Activated CD8-positive, alpha-beta T cell treated with anti-CD3 and anti-CD28 coated beads for 36 hours (primary cell): ENCODE measurements at regions not wholly inside any gene's neighbourhood (a gene's known extent, or its start where the extent isn't known, plus 50 kb on each side); places are given as distances from the start of the nearest gene placed in this dataset.

Source experiments
- ATAC-seq: fragments of 200-7000 bp; cut with Tn5 transposase; one replicate; pipeline ENCODE4 v1.10.0; 2021; ENCODE audit warnings: mild to moderate bottlenecking, moderate library complexity
- CTCF ChIA-PET: fragments of 350-600 bp; sonication (Branson Sonifier 250); formaldehyde crosslinking; loops from one replicate; lab custom pipeline; 2021; ENCODE audit warnings: antibody characterized with exemption; lab: Charles Lee
- POLR2A ChIA-PET: fragments of 350-600 bp; sonication (Branson Sonifier 250); formaldehyde crosslinking; loops from one replicate; lab custom pipeline; 2021; ENCODE audit warnings: antibody characterized with exemption; lab: Charles Lee
- DNase-seq: peaks from one replicate; pipeline ENCODE4 v3.0.0-alpha.2; 2020
- H3K27ac Mint-ChIP-seq: one replicate; pipeline ENCODE4 v1.8.0; 2021; ENCODE audit warnings: mild to moderate bottlenecking, mixed read lengths
- H3K27me3 Mint-ChIP-seq: one replicate; pipeline ENCODE4 v1.8.0; 2021; ENCODE audit warnings: mixed read lengths
- H3K36me3 Mint-ChIP-seq: one replicate; pipeline ENCODE4 v1.8.0; 2021; ENCODE audit warnings: low read depth, mixed read lengths
- H3K4me1 Mint-ChIP-seq: one replicate; pipeline ENCODE4 v1.8.0; 2021; ENCODE audit warnings: low read depth, mixed read lengths
- H3K4me3 Mint-ChIP-seq: one replicate; pipeline ENCODE4 v1.8.0; 2021; ENCODE audit warnings: mild to moderate bottlenecking, moderate library complexity, mixed read lengths
- H3K9me3 Mint-ChIP-seq: one replicate; pipeline ENCODE4 v1.8.0; 2021; ENCODE audit warnings: mixed read lengths
- intact Hi-C: fragments of 100-400 bp; cut with micrococcal nuclease; formaldehyde crosslinking; loops from one replicate; pipeline ENCODE4 v1.10.0; 2022
- TF ChIP-seq, protein P1 (sequence below): fragments of 200-600 bp; IDR thresholded peaks from one replicate; pipeline ENCODE4 v1.8.0; 2022; ENCODE audit warnings: antibody characterized with exemption, mild to moderate bottlenecking

DNA sequence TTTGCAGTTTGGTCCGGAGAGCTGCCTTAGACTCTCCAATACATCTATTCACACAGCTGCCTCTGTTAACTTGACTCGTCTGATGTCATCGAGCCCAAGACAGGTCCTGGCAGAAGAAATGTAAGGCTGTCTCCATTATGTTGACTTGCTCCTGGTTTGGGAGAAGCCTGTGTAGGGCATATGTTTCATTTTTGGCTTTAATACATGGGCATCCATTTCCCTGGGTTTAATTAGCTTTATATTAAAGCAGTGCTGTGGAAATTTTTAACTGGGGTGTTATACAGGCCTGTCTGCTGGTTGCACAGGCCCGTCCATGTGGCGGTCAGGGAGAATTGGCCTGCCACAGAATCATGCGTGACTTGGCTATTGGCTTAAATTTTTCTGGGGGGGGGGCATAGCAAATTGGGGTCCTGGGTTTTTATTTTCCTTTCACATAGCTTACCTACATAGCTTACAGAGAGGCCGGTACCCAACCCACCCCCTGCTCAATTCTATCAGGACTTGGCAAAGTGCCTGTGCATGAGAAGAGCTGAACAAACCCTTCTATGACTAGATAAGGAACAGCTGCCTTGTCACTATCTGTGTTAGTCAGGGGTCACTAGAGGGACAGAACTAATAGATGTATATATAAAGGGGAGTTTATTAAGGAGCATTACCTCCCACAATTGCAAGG lies 123.5 kb upstream of the WDR1 start:
- Mint-ChIP-seq H3K36me3 (no peaks in the 10 kb centered on the region), H3K27me3 (no peaks in the 10 kb centered on the region), H3K4me3 (no peak overlapping the region), H3K9me3 (no peaks in the 10 kb centered on the region), H3K27ac (no peak overlapping the region), H3K4me1 (no peaks in the 10 kb centered on the region)
- ChIA-PET CTCF (no interaction called here), POLR2A (no interaction called here)
- DNase-seq (no peak), ATAC-seq (no peak)
- intact Hi-C loops = no loop called here
- TF ChIP-seq, protein P1, sequence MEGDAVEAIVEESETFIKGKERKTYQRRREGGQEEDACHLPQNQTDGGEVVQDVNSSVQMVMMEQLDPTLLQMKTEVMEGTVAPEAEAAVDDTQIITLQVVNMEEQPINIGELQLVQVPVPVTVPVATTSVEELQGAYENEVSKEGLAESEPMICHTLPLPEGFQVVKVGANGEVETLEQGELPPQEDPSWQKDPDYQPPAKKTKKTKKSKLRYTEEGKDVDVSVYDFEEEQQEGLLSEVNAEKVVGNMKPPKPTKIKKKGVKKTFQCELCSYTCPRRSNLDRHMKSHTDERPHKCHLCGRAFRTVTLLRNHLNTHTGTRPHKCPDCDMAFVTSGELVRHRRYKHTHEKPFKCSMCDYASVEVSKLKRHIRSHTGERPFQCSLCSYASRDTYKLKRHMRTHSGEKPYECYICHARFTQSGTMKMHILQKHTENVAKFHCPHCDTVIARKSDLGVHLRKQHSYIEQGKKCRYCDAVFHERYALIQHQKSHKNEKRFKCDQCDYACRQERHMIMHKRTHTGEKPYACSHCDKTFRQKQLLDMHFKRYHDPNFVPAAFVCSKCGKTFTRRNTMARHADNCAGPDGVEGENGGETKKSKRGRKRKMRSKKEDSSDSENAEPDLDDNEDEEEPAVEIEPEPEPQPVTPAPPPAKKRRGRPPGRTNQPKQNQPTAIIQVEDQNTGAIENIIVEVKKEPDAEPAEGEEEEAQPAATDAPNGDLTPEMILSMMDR = no peak

DNA sequence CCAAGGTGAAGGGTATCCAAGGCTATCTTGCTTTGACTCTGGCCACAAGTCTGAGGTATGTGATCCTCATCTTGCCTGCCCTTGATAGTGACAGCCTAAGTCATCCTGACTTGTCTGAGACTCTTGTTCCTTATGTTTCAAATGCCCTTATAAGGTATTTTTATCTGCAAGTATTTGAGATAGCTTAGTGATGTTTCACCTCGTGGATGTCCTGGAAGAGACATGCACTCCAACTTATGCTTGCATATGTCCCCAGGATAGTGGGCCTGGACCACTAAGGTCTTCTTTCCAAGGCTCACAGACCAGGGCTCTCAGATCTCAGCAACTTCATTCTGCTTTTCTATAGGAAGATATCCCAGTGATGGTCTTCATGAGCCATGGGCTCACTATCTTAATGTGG lies 120.5 kb upstream of the WDR1 start:
- H3K27me3 Mint-ChIP-seq = no peaks in the 10 kb centered on the region
- intact Hi-C loops = no loop called here
- TF ChIP-seq, protein P1 = no peak

DNA sequence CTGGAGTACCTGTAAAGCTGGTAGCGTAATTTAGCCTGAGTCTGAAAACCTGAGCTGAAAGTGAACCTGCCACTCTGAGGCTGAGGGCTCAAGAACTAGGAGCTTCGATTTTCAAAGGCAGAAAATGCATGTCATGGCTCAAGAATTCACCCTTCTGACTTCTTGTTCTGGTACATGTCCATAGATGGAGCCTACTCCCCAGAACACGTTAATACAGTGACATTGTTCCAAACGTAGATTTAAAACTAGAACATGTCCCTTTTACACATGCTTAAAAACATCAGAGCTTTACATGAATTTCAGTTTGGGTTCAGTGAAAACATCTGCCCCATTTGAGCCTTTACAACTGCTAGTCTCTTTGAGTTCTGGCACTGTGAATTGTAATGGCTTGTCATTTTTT lies 115.5 kb upstream of the WDR1 start:
- no peaks in the 10 kb centered on the region for H3K27me3 Mint-ChIP-seq
- H3K4me3 Mint-ChIP-seq = no peak overlapping the region
- no peaks in the 10 kb centered on the region for H3K36me3 Mint-ChIP-seq
- H3K9me3 Mint-ChIP-seq = no peaks in the 10 kb centered on the region
- ChIA-PET POLR2A (no interaction called here), CTCF (interaction anchor here (0.8 kb wide), 1 partner anchor 67 kb away, joined by 3 read pairs; no protein-coding TSS in a partner anchor)
- ATAC-seq (no peak), DNase-seq (no peak)
- intact Hi-C loops = no loop called here
- TF ChIP-seq, protein P1 = no peak
- H3K27ac Mint-ChIP-seq = no peak overlapping the region
- no peaks in the 10 kb centered on the region for H3K4me1 Mint-ChIP-seq

More for the DNA sequence above, 120.5 kb upstream of the WDR1 start:
- ATAC-seq = no peak
- H3K27ac Mint-ChIP-seq = no peak overlapping the region
- H3K9me3 Mint-ChIP-seq = no peaks in the 10 kb centered on the region
- ChIA-PET POLR2A (no interaction called here), CTCF (no interaction called here)
- H3K4me3 Mint-ChIP-seq = no peak overlapping the region
- H3K36me3 Mint-ChIP-seq = no peaks in the 10 kb centered on the region
- no peaks in the 10 kb centered on the region for H3K4me1 Mint-ChIP-seq
- no peak for DNase-seq

DNA sequence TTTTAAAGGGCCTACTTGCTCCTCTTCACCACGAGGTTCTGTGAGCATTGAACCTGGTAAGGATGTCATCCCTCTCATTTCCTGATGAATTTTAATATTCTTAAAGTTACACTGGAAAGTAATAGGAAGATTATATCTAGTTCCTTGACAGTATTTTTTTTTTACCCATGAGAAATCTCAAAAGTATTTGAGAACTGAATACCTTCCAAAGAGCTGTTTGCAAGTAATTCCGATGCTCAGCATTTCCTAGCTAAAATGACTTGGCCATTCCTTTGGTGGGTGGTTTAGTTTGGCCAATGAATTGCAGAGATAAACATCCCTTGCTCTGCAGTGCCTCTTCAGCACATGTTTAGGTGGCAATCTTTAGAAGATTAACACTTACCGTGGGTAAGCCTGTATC lies 110.2 kb upstream of the WDR1 start:
- Mint-ChIP-seq H3K9me3 (no peaks in the 10 kb centered on the region), H3K4me1 (peaks cover 3% of the 10 kb centered on the region), H3K36me3 (no peaks in the 10 kb centered on the region), H3K27ac (no peak overlapping the region), H3K27me3 (no peaks in the 10 kb centered on the region), H3K4me3 (no peak overlapping the region)
- TF ChIP-seq, protein P1 = no peak
- no peak for ATAC-seq
- DNase-seq = no peak
- ChIA-PET POLR2A (no interaction called here), CTCF (no interaction called here)
- intact Hi-C loops = no loop called here

DNA sequence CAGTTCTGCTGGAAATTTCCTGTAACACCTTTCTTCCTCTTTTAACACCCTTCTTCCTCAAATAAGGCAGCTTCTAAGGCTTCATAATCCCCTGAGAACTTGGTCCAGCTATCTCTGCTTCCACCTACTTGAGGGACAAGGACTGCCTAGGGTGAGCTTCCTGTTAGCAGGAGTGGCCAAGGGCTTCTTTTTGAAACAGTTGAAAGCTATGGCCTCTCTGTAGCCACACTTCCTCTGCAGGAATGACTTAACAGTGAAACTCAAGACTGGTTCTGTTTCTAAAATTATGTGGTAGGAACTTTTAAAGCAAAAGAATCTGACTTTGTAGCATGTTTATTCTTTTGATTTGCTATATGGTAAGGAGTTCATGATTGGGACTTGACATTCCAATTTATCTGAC lies 108.5 kb upstream of the WDR1 start:
- intact Hi-C loops = no loop called here
- DNase-seq (no peak), ATAC-seq (no peak)
- Mint-ChIP-seq H3K9me3 (no peaks in the 10 kb centered on the region), H3K27me3 (no peaks in the 10 kb centered on the region), H3K36me3 (no peaks in the 10 kb centered on the region), H3K4me1 (peaks cover 3% of the 10 kb centered on the region), H3K27ac (no peak overlapping the region), H3K4me3 (no peak overlapping the region)
- POLR2A ChIA-PET = no interaction called here
- CTCF ChIA-PET = no interaction called here
- TF ChIP-seq, protein P1 = no peak
